IMR-90 (cell line): ENCODE measurements at regions not wholly inside any gene's neighbourhood (a gene's known extent, or its start where the extent isn't known, plus 50 kb on each side); places are given as distances from the start of the nearest gene placed in this dataset.

Experiments
- ATAC-seq: fragments of 200-7000 bp; cut with Tn5 transposase; 2 replicates; pipeline ENCODE4 v1.9.1; 2020; ENCODE audit warnings: low read depth, mild to moderate bottlenecking, moderate library complexity
- BruUV-seq: library from RNA; stranded (reverse); fragments of 400-500 nt; replicated peaks from 2 replicates; lab custom pipeline; 2021; lab: Mats Ljungman, UMichigan
- CTCF ChIA-PET: fragments of 300-600 bp; formaldehyde crosslinking; extraction: SDS; loops from one replicate; lab custom pipeline; 2021; ENCODE audit warnings: antibody characterized with exemption; lab: Yijun Ruan, JAX
- POLR2A ChIA-PET: fragments of 300-600 bp; sonication (Branson Sonifier 250); formaldehyde crosslinking; loops from one replicate; lab custom pipeline; 2022; ENCODE audit warnings: antibody characterized with exemption; ENCODE audit not compliant: unreplicated experiment; lab: Charles Lee
- DNase-seq: peaks from one replicate; pipeline ENCODE4 v3.0.0; 2013
- H2AFZ ChIP-seq: replicated peaks from 2 replicates; pipeline ENCODE3; 2013; ENCODE audit warnings: low read length, mild to moderate bottlenecking; ENCODE audit not compliant: poor library complexity
- H2AK5ac ChIP-seq: 2 replicates; pipeline ENCODE4 v1.6.1; 2013; ENCODE audit warnings: low read depth, low read length, inconsistent platforms
- H2AK9ac ChIP-seq: replicated peaks from 2 replicates; pipeline ENCODE3; 2013; ENCODE audit warnings: mild to moderate bottlenecking, low read depth, low read length, moderate library complexity; ENCODE audit not compliant: poor library complexity
- H2BK120ac ChIP-seq: 2 replicates; pipeline ENCODE4 v1.6.1; 2013; ENCODE audit warnings: low read depth, low read length, inconsistent platforms
- H2BK15ac ChIP-seq: 3 replicates; pipeline ENCODE4 v1.6.1; 2013; ENCODE audit warnings: low read depth, low read length, inconsistent platforms
- H2BK20ac ChIP-seq: 2 replicates; pipeline ENCODE4 v1.6.1; 2013; ENCODE audit warnings: low read depth, mild to moderate bottlenecking, inconsistent platforms, low read length, moderate library complexity
- H2BK5ac ChIP-seq: 2 replicates; pipeline ENCODE4 v1.6.1; 2013; ENCODE audit warnings: mild to moderate bottlenecking, low read depth, low read length, inconsistent platforms; ENCODE audit not compliant: poor library complexity, severe bottlenecking
- H3K14ac ChIP-seq: replicated peaks from 2 replicates; pipeline ENCODE4 v1.6.1; 2013; ENCODE audit warnings: low read depth, low read length, inconsistent platforms
- H3K18ac ChIP-seq: 2 replicates; pipeline ENCODE4 v1.6.1; 2013; ENCODE audit warnings: low read depth, low read length, control low read depth
- H3K23ac ChIP-seq: 2 replicates; pipeline ENCODE4 v1.6.1; 2013; ENCODE audit warnings: low read depth, low read length, inconsistent platforms
- H3K27ac ChIP-seq: 2 replicates; pipeline ENCODE4 v1.5.1; 2013; ENCODE audit warnings: mild to moderate bottlenecking, control low read depth, low read length; ENCODE audit not compliant: insufficient read depth
- H3K27me3 ChIP-seq: 2 replicates; pipeline ENCODE4 v1.6.1; 2013; ENCODE audit warnings: low read length; ENCODE audit not compliant: control insufficient read depth, insufficient read depth
- H3K36me3 ChIP-seq: 2 replicates; pipeline ENCODE4 v1.6.1; 2013; ENCODE audit warnings: low read length, mixed read lengths; ENCODE audit not compliant: control insufficient read depth, insufficient read depth
- H3K4ac ChIP-seq: 2 replicates; pipeline ENCODE4 v1.6.1; 2013; ENCODE audit warnings: low read depth, low read length, inconsistent platforms
- H3K4me1 ChIP-seq: 2 replicates; pipeline ENCODE4 v1.6.1; 2013; ENCODE audit warnings: low read length, mixed read lengths; ENCODE audit not compliant: control insufficient read depth, insufficient read depth
- H3K4me2 ChIP-seq: 2 replicates; pipeline ENCODE4 v1.6.1; 2013; ENCODE audit warnings: low read depth, mild to moderate bottlenecking, control low read depth, low read length, moderate library complexity
- H3K4me3 ChIP-seq: 2 replicates; pipeline ENCODE4 v1.5.1; 2013; ENCODE audit warnings: low read depth, mild to moderate bottlenecking, control low read depth, low read length, moderate library complexity; ENCODE audit not compliant: insufficient read depth
- H3K56ac ChIP-seq: 2 replicates; pipeline ENCODE4 v1.6.1; 2013; ENCODE audit warnings: low read length, inconsistent platforms; ENCODE audit not compliant: insufficient read depth; ENCODE audit errors: extremely low read depth
- H3K79me1 ChIP-seq, 2 experiments: 2 replicates each; pipeline ENCODE4 v1.6.1; 2013; ENCODE audit warnings: low read length in 2 of 2, inconsistent platforms in 1 of 2, low read depth in 1 of 2
- H3K9ac ChIP-seq: 2 replicates; pipeline ENCODE4 v1.6.1; 2013; ENCODE audit warnings: low read depth, low read length, control low read depth
- H3K9me1 ChIP-seq: 2 replicates; pipeline ENCODE4 v1.6.1; 2013; ENCODE audit warnings: low read length, inconsistent platforms; ENCODE audit not compliant: insufficient read depth
- H3K9me3 ChIP-seq: 2 replicates; pipeline ENCODE4 v1.6.1; 2013; ENCODE audit warnings: low read length; ENCODE audit not compliant: control insufficient read depth, insufficient read depth
- H4K20me1 ChIP-seq: 2 replicates; pipeline ENCODE4 v1.6.1; 2013; ENCODE audit warnings: low read length, inconsistent platforms; ENCODE audit not compliant: insufficient read depth
- H4K5ac ChIP-seq: 2 replicates; pipeline ENCODE4 v1.6.1; 2013; ENCODE audit warnings: mild to moderate bottlenecking, low read depth, low read length, control low read depth
- H4K8ac ChIP-seq, 2 experiments: 2 replicates each; pipeline ENCODE4 v1.6.1; 2013; ENCODE audit warnings: low read depth in 2 of 2, low read length in 2 of 2, control low read depth in 1 of 2, inconsistent platforms in 1 of 2
- H4K91ac ChIP-seq: 2 replicates; pipeline ENCODE4 v1.6.1; 2013; ENCODE audit warnings: low read depth, low read length, inconsistent platforms; ENCODE audit not compliant: insufficient read depth
- BHLHE40 ChIP-seq: fragments of 150-350 bp; IDR thresholded peaks from 2 replicates; pipeline ENCODE4 v1.6.1; 2016; ENCODE audit warnings: mild to moderate bottlenecking, low read depth, low read length
- CEBPB ChIP-seq: IDR thresholded peaks from 2 replicates; pipeline ENCODE4 v1.6.1; 2012; ENCODE audit warnings: low read depth, low read length, improper control_type of control experiment
- CHD1 ChIP-seq: IDR thresholded peaks from 2 replicates; pipeline ENCODE4 v1.6.1; 2012; ENCODE audit warnings: low read depth, low read length, improper control_type of control experiment
- FOS ChIP-seq: fragments of 150-350 bp; IDR thresholded peaks from 2 replicates; pipeline ENCODE4 v1.6.1; 2016; ENCODE audit warnings: low read depth, low read length
- MAFK ChIP-seq: IDR thresholded peaks from 2 replicates; pipeline ENCODE4 v1.6.1; 2012; ENCODE audit warnings: low read depth, low read length, improper control_type of control experiment
- MAZ ChIP-seq: IDR thresholded peaks from 2 replicates; pipeline ENCODE4 v1.6.1; 2012; ENCODE audit warnings: low read depth, mild to moderate bottlenecking, low read length, improper control_type of control experiment, moderate library complexity, borderline replicate concordance
- MXI1 ChIP-seq: IDR thresholded peaks from 2 replicates; pipeline ENCODE4 v1.6.1; 2012; ENCODE audit warnings: low read depth, mild to moderate bottlenecking, low read length, moderate library complexity, borderline replicate concordance
- NFE2L2 ChIP-seq: fragments of 150-350 bp; IDR thresholded peaks from 2 replicates; pipeline ENCODE4 v1.6.1; 2016; ENCODE audit warnings: low read depth, mild to moderate bottlenecking, low read length
- POLR2A ChIP-seq: IDR thresholded peaks from 2 replicates; pipeline ENCODE4 v1.6.1; 2012; ENCODE audit warnings: mild to moderate bottlenecking, low read depth, low read length
- RAD21 ChIP-seq: IDR thresholded peaks from 2 replicates; pipeline ENCODE4 v1.6.1; 2012; ENCODE audit warnings: low read length, improper control_type of control experiment
- RCOR1 ChIP-seq: IDR thresholded peaks from 2 replicates; pipeline ENCODE4 v1.6.1; 2012; ENCODE audit warnings: mild to moderate bottlenecking, low read length, improper control_type of control experiment; ENCODE audit not compliant: insufficient replicate concordance
- RFX5 ChIP-seq: IDR thresholded peaks from 2 replicates; pipeline ENCODE4 v1.8.0; 2012; ENCODE audit warnings: low read depth, mild to moderate bottlenecking, low read length, moderate library complexity
- SMC3 ChIP-seq: fragments of 150-350 bp; IDR thresholded peaks from 2 replicates; pipeline ENCODE4 v1.6.1; 2016; ENCODE audit warnings: low read depth, mild to moderate bottlenecking, antibody characterized with exemption, low read length, moderate library complexity
- WGBS, 2 experiments: methylation state at CpG; one replicate each; pipeline versions ENCODE4 v1.1.5 to v1.1.7; 2013; ENCODE audit warnings: missing lambda C conversion rate in 2 of 2; ENCODE audit not compliant: insufficient read length in 1 of 2; ENCODE audit errors: extremely low coverage in 2 of 2; 5-methylcytosine and 5-hydroxymethylcytosine counted together
- dilution Hi-C: fragments of 300-500 bp; cut with HindIII; formaldehyde crosslinking; loops from one replicate; pipeline ENCODE4 v1.14.3; 2018; ENCODE audit warnings: low sequenced_read_pairs; ENCODE audit not compliant: unreplicated experiment
- in situ Hi-C: fragments of 300-500 bp; cut with MboI; formaldehyde crosslinking; loops from 3 replicates; pipeline ENCODE4 v1.14.3; 2019; ENCODE audit warnings: low sequenced_read_pairs, inconsistent platforms, mixed read lengths
- intact Hi-C: fragments of 100-400 bp; cut with micrococcal nuclease; formaldehyde crosslinking; loops from 2 replicates; pipeline ENCODE4 v1.10.0; 2022
- TF ChIP-seq, protein P1 (sequence below): fragments of 150-350 bp; IDR thresholded peaks from 2 replicates; pipeline ENCODE4 v1.6.1; 2017; ENCODE audit warnings: mild to moderate bottlenecking, antibody characterized with exemption, low read length, low read depth
- TF ChIP-seq, protein P2 (sequence below): fragments of 150-350 bp; IDR thresholded peaks from 2 replicates; pipeline ENCODE4 v1.6.1; 2016; ENCODE audit warnings: low read depth, mild to moderate bottlenecking, low read length, moderate library complexity, borderline replicate concordance
- TF ChIP-seq, protein P3 (sequence below): conservative IDR thresholded peaks from 2 replicates; pipeline ENCODE4 v1.5.1; 2012; ENCODE audit warnings: mild to moderate bottlenecking, low read depth, low read length, improper control_type of control experiment

DNA sequence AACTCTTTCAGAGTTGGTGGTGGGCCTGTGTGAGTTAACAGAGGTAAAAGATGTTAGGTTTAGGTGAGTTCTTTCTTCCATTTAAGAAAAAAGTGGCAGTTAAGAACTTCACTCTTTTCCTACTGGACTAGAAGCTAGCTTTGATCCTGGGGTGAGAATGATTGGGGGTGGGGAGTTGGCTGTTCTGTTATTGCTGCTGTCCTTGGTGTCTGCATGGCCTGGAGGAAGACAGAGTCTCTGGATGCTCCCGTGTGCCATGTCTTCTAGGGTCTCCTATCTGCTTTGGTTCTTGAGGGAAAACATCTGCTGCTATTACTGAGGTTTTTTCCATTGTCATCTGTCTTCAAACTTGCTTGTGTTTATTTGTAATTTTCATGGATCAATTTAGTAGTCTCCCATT, 275.7 kb downstream of the HLX start:
- no peak overlapping the region for H3K14ac ChIP-seq
- no peak overlapping the region for H2BK120ac ChIP-seq
- H3K56ac ChIP-seq: no peak overlapping the region
- intact Hi-C loops (no loop called here), dilution Hi-C loops (no loop called here), in situ Hi-C loops (no loop called here)
- TF ChIP-seq RAD21 (no peak), CHD1 (no peak), NFE2L2 (no peak), RCOR1 (no peak), CEBPB (no peak), MAZ (no peak), FOS (no peak), RFX5 (no peak), MAFK (no peak), POLR2A (no peak), MXI1 (no peak), BHLHE40 (no peak), SMC3 (no peak)
- TF ChIP-seq, protein P1, sequence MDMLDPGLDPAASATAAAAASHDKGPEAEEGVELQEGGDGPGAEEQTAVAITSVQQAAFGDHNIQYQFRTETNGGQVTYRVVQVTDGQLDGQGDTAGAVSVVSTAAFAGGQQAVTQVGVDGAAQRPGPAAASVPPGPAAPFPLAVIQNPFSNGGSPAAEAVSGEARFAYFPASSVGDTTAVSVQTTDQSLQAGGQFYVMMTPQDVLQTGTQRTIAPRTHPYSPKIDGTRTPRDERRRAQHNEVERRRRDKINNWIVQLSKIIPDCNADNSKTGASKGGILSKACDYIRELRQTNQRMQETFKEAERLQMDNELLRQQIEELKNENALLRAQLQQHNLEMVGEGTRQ: no peak
- TF ChIP-seq, protein P2, sequence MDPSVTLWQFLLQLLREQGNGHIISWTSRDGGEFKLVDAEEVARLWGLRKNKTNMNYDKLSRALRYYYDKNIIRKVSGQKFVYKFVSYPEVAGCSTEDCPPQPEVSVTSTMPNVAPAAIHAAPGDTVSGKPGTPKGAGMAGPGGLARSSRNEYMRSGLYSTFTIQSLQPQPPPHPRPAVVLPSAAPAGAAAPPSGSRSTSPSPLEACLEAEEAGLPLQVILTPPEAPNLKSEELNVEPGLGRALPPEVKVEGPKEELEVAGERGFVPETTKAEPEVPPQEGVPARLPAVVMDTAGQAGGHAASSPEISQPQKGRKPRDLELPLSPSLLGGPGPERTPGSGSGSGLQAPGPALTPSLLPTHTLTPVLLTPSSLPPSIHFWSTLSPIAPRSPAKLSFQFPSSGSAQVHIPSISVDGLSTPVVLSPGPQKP: no peak
- TF ChIP-seq, protein P3, sequence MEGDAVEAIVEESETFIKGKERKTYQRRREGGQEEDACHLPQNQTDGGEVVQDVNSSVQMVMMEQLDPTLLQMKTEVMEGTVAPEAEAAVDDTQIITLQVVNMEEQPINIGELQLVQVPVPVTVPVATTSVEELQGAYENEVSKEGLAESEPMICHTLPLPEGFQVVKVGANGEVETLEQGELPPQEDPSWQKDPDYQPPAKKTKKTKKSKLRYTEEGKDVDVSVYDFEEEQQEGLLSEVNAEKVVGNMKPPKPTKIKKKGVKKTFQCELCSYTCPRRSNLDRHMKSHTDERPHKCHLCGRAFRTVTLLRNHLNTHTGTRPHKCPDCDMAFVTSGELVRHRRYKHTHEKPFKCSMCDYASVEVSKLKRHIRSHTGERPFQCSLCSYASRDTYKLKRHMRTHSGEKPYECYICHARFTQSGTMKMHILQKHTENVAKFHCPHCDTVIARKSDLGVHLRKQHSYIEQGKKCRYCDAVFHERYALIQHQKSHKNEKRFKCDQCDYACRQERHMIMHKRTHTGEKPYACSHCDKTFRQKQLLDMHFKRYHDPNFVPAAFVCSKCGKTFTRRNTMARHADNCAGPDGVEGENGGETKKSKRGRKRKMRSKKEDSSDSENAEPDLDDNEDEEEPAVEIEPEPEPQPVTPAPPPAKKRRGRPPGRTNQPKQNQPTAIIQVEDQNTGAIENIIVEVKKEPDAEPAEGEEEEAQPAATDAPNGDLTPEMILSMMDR: no peak
- no peaks in the 10 kb centered on the region for H3K4me1 ChIP-seq
- POLR2A ChIA-PET: no interaction called here
- no peak overlapping the region for H3K4me3 ChIP-seq
- H3K9me3 ChIP-seq: peaks cover 3% of the 10 kb centered on the region
- H3K9ac ChIP-seq: no peak overlapping the region
- no peaks in the 10 kb centered on the region for H3K79me1 ChIP-seq
- H2AFZ ChIP-seq: no peak overlapping the region
- no peak overlapping the region for H3K27ac ChIP-seq
- CTCF ChIA-PET: interaction anchor here (0.7 to 1.0 kb wide), 2 partner anchors 13 to 65 kb away, joined by 3 to 6 read pairs; no protein-coding TSS in a partner anchor
- H4K91ac ChIP-seq: no peak overlapping the region
- no TSS peak for BruUV-seq
- no peak overlapping the region for H2BK15ac ChIP-seq
- no peak overlapping the region for H2BK5ac ChIP-seq
- no peak overlapping the region for H3K4me2 ChIP-seq
- H2AK5ac ChIP-seq: no peak overlapping the region
- no peak overlapping the region for H4K8ac ChIP-seq
- H2AK9ac ChIP-seq: no peak overlapping the region
- no peaks in the 10 kb centered on the region for H3K36me3 ChIP-seq
- no CpG with 5 or more reads among the region's 1 CpG for WGBS, 2 experiments
- no peak overlapping the region for H3K4ac ChIP-seq
- no peak overlapping the region for H4K5ac ChIP-seq
- ATAC-seq (no peak), DNase-seq (no peak)
- H3K18ac ChIP-seq: no peak overlapping the region
- H3K23ac ChIP-seq: no peak overlapping the region
- H2BK20ac ChIP-seq: no peak overlapping the region
- H3K9me1 ChIP-seq: no peaks in the 10 kb centered on the region
- no peaks in the 10 kb centered on the region for H4K20me1 ChIP-seq
- H3K27me3 ChIP-seq: no peaks in the 10 kb centered on the region
